Mesothelial cell of epicardium (in vitro differentiated cells): ENCODE measurements at regions not wholly inside any gene's neighbourhood (a gene's known extent, or its start where the extent isn't known, plus 50 kb on each side); places are given as distances from the start of the nearest gene placed in this dataset.

Source experiments
- DNase-seq, 2 experiments: peaks; one replicate each; pipeline ENCODE4 v3.0.0; 2021; ENCODE audit warnings: low spot score in 2 of 2; ENCODE audit not compliant: unreplicated experiment in 2 of 2
- H3K27ac Mint-ChIP-seq: 2 replicates; pipeline ENCODE4 v1.8.0; 2021; ENCODE audit warnings: mixed read lengths
- H3K27me3 Mint-ChIP-seq: 2 replicates; pipeline ENCODE4 v1.8.0; 2021; ENCODE audit warnings: low read depth, mixed read lengths
- H3K36me3 Mint-ChIP-seq: 2 replicates; pipeline ENCODE4 v1.8.0; 2021; ENCODE audit warnings: mixed read lengths
- H3K4me1 Mint-ChIP-seq: 2 replicates; pipeline ENCODE4 v1.8.0; 2021; ENCODE audit warnings: mixed read lengths
- H3K4me3 Mint-ChIP-seq: 2 replicates; pipeline ENCODE4 v1.8.0; 2021; ENCODE audit warnings: mild to moderate bottlenecking, moderate library complexity, mixed read lengths
- H3K9me3 Mint-ChIP-seq: 2 replicates; pipeline ENCODE4 v1.8.0; 2021; ENCODE audit warnings: mixed read lengths
- TF ChIP-seq, protein P1 (sequence below): fragments of 200-600 bp; sonication (generic); IDR thresholded peaks from one replicate; pipeline ENCODE4 v1.5.0; 2021; ENCODE audit warnings: antibody characterized with exemption; ENCODE audit not compliant: unreplicated experiment

GRCh38 chr1:233730809-233731208, 116.9 kb downstream of the KCNK1 start:
- H3K4me3 Mint-ChIP-seq = no peak overlapping the region
- no peaks in the 10 kb centered on the region for H3K36me3 Mint-ChIP-seq
- DNase-seq = no peak
- H3K9me3 Mint-ChIP-seq = no peaks in the 10 kb centered on the region
- TF ChIP-seq, protein P1, sequence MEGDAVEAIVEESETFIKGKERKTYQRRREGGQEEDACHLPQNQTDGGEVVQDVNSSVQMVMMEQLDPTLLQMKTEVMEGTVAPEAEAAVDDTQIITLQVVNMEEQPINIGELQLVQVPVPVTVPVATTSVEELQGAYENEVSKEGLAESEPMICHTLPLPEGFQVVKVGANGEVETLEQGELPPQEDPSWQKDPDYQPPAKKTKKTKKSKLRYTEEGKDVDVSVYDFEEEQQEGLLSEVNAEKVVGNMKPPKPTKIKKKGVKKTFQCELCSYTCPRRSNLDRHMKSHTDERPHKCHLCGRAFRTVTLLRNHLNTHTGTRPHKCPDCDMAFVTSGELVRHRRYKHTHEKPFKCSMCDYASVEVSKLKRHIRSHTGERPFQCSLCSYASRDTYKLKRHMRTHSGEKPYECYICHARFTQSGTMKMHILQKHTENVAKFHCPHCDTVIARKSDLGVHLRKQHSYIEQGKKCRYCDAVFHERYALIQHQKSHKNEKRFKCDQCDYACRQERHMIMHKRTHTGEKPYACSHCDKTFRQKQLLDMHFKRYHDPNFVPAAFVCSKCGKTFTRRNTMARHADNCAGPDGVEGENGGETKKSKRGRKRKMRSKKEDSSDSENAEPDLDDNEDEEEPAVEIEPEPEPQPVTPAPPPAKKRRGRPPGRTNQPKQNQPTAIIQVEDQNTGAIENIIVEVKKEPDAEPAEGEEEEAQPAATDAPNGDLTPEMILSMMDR = no peak
- H3K27me3 Mint-ChIP-seq = no peaks in the 10 kb centered on the region
- peaks cover 52% of the 10 kb centered on the region for H3K4me1 Mint-ChIP-seq
- peak overlapping the region; percentile 25 for H3K27ac Mint-ChIP-seq

GRCh38 chr1:233732206-233732605, 118.3 kb downstream of the KCNK1 start:
- Mint-ChIP-seq H3K36me3 (no peaks in the 10 kb centered on the region), H3K27me3 (no peaks in the 10 kb centered on the region), H3K4me1 (peaks cover 63% of the 10 kb centered on the region), H3K4me3 (no peak overlapping the region), H3K27ac (no peak overlapping the region), H3K9me3 (no peaks in the 10 kb centered on the region)
- TF ChIP-seq, protein P1 = no peak
- no peak for DNase-seq

- H3K27ac Mint-ChIP-seq = no peak overlapping the region
- H3K36me3 Mint-ChIP-seq = no peaks in the 10 kb centered on the region
These were observed 120.5 kb downstream of the KCNK1 start for GRCh38 chr1:233734456-233734855.

GRCh38 chr1:233735331-233735730, 121.4 kb downstream of the KCNK1 start:
- Mint-ChIP-seq H3K27me3 (no peaks in the 10 kb centered on the region), H3K9me3 (no peaks in the 10 kb centered on the region), H3K4me1 (peaks cover 51% of the 10 kb centered on the region), H3K36me3 (no peaks in the 10 kb centered on the region), H3K4me3 (no peak overlapping the region), H3K27ac (peak overlapping the region; percentile 69)
- DNase-seq = no peak
- TF ChIP-seq, protein P1 = no peak

More at GRCh38 chr1:233734456-233734855, 120.5 kb downstream of the KCNK1 start:
- Mint-ChIP-seq H3K27me3 (no peaks in the 10 kb centered on the region), H3K4me3 (no peak overlapping the region), H3K4me1 (peaks cover 55% of the 10 kb centered on the region), H3K9me3 (no peaks in the 10 kb centered on the region)
- TF ChIP-seq, protein P1 = no peak
- DNase-seq = no peak

DNA sequence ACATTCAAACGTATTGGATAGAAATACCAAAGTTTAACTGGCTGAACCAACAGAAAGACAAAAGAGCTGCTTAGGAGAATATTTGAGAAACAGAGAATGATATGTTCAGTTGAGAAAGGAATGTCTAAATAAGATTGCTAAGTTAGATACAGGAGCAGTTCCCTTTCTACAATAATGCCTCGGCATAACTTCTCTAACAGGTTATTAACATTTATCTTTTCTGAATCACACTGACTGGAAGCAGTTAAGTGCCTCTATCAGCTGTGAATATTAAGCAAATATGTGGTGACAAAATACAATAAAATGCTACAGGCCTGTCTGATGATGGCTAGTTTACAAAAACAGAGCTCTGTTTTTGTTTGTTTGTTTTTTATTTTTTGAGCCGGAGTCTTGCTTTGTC, 121.9 kb downstream of the KCNK1 start:
- peak overlapping the region; percentile 69 for H3K27ac Mint-ChIP-seq
- H3K9me3 Mint-ChIP-seq = no peaks in the 10 kb centered on the region
- no peaks in the 10 kb centered on the region for H3K36me3 Mint-ChIP-seq
- peaks cover 45% of the 10 kb centered on the region for H3K4me1 Mint-ChIP-seq
- H3K4me3 Mint-ChIP-seq = no peak overlapping the region
- DNase-seq = no peak
- H3K27me3 Mint-ChIP-seq = no peaks in the 10 kb centered on the region
- TF ChIP-seq, protein P1 = no peak

GRCh38 chr1:233737341-233737740, 123.4 kb downstream of the KCNK1 start:
- TF ChIP-seq, protein P1 = no peak
- Mint-ChIP-seq H3K27me3 (no peaks in the 10 kb centered on the region), H3K36me3 (no peaks in the 10 kb centered on the region), H3K9me3 (no peaks in the 10 kb centered on the region), H3K4me3 (no peak overlapping the region), H3K27ac (no peak overlapping the region), H3K4me1 (peaks cover 31% of the 10 kb centered on the region)
- DNase-seq = no peak
